Mesendoderm (in vitro differentiated cells): ENCODE measurements at regions not wholly inside any gene's neighbourhood (a gene's known extent, or its start where the extent isn't known, plus 50 kb on each side); places are given as distances from the start of the nearest gene placed in this dataset.

Experiments used
- DNase-seq: peaks from one replicate; pipeline ENCODE4 v3.0.0; 2013
- H2AK5ac ChIP-seq: 2 replicates; pipeline ENCODE4 v1.6.1; 2013; ENCODE audit warnings: low read length, inconsistent platforms
- H2BK120ac ChIP-seq: 2 replicates; pipeline ENCODE4 v1.6.1; 2013; ENCODE audit warnings: low read depth, mild to moderate bottlenecking, low read length, moderate library complexity, mixed read lengths
- H2BK15ac ChIP-seq: replicated peaks from 2 replicates; pipeline ENCODE4 v1.6.1; 2013; ENCODE audit warnings: low read depth, mild to moderate bottlenecking, moderate library complexity
- H2BK5ac ChIP-seq: 2 replicates; pipeline ENCODE4 v1.6.1; 2013; ENCODE audit warnings: low read length, inconsistent platforms
- H3K18ac ChIP-seq: 2 replicates; pipeline ENCODE4 v1.6.1; 2013; ENCODE audit warnings: mild to moderate bottlenecking, low read length, mixed read lengths
- H3K23ac ChIP-seq: one replicate; pipeline ENCODE4 v1.6.1; 2013; ENCODE audit warnings: low read length
- H3K27ac ChIP-seq: 2 replicates; pipeline ENCODE4 v1.5.1; 2013; ENCODE audit warnings: low read depth, mild to moderate bottlenecking, inconsistent platforms, low read length, moderate library complexity
- H3K27me3 ChIP-seq: 2 replicates; pipeline ENCODE4 v1.6.1; 2013; ENCODE audit warnings: low read length, control low read depth, mild to moderate bottlenecking, inconsistent platforms; ENCODE audit not compliant: insufficient read depth, poor library complexity
- H3K36me3 ChIP-seq: 2 replicates; pipeline ENCODE4 v1.6.1; 2013; ENCODE audit warnings: low read length, inconsistent platforms; ENCODE audit not compliant: control insufficient read depth, insufficient read depth
- H3K4ac ChIP-seq: one replicate; pipeline ENCODE4 v1.6.1; 2013; ENCODE audit warnings: low read depth, mild to moderate bottlenecking, low read length, moderate library complexity
- H3K4me1 ChIP-seq: 2 replicates; pipeline ENCODE4 v1.6.1; 2013; ENCODE audit warnings: low read depth, low read length, inconsistent platforms; ENCODE audit not compliant: control insufficient read depth
- H3K4me2 ChIP-seq: 2 replicates; pipeline ENCODE4 v1.6.1; 2013; ENCODE audit warnings: low read length
- H3K4me3 ChIP-seq: 2 replicates; pipeline ENCODE4 v1.5.1; 2013; ENCODE audit warnings: mild to moderate bottlenecking, low read length
- H3K56ac ChIP-seq: one replicate; pipeline ENCODE4 v1.6.1; 2013; ENCODE audit warnings: low read length
- H3K79me1 ChIP-seq: 2 replicates; pipeline ENCODE4 v1.6.1; 2013; ENCODE audit warnings: low read length, inconsistent platforms
- H3K79me2 ChIP-seq: 2 replicates; pipeline ENCODE4 v1.6.1; 2013; ENCODE audit warnings: mild to moderate bottlenecking, low read length; ENCODE audit not compliant: control insufficient read depth, insufficient read depth
- H3K9ac ChIP-seq: 2 replicates; pipeline ENCODE4 v1.6.1; 2013; ENCODE audit warnings: low read length, inconsistent platforms
- H4K5ac ChIP-seq: one replicate; pipeline ENCODE4 v1.6.1; 2013; ENCODE audit warnings: low read length
- H4K8ac ChIP-seq: one replicate; pipeline ENCODE4 v1.6.1; 2013; ENCODE audit warnings: low read depth, mild to moderate bottlenecking, control low read depth, low read length, moderate library complexity
- WGBS: extraction: QIAGEN DNeasy Blood & Tissue Kit; methylation state at CpG from one replicate; pipeline ENCODE4 v1.1.7; 2013; ENCODE audit warnings: low lambda C conversion rate, missing lambda C conversion rate; ENCODE audit not compliant: insufficient coverage; ENCODE audit errors: extremely low coverage; 5-methylcytosine and 5-hydroxymethylcytosine counted together

GRCh38 chr13:81770868-81771505 is 1430.1 kb upstream of the SPRY2 start:
- Histone ChIP-seq H3K79me2 (no peaks in the 10 kb centered on the region), H2AK5ac (no peak overlapping the region), H4K8ac (no peak overlapping the region), H3K4ac (no peak overlapping the region), H2BK15ac (no peak overlapping the region), H3K36me3 (no peaks in the 10 kb centered on the region), H3K79me1 (no peaks in the 10 kb centered on the region), H4K5ac (no peak overlapping the region), H3K9ac (no peak overlapping the region), H2BK5ac (no peak overlapping the region), H3K4me2 (no peak overlapping the region), H3K56ac (no peak overlapping the region), H3K4me3 (no peak overlapping the region), H3K4me1 (peaks cover 2% of the 10 kb centered on the region), H2BK120ac (no peak overlapping the region), H3K23ac (no peak overlapping the region), H3K27me3 (no peaks in the 10 kb centered on the region), H3K27ac (no peak overlapping the region), H3K18ac (no peak overlapping the region)
- peak; percentile 67 for DNase-seq
- WGBS: no CpG with 5 or more reads among the region's 2 CpGs

- H3K18ac ChIP-seq: no peak overlapping the region
- no peak overlapping the region for H2BK5ac ChIP-seq
- no peak overlapping the region for H3K56ac ChIP-seq
- H3K4ac ChIP-seq: no peak overlapping the region
- H3K27me3 ChIP-seq: no peaks in the 10 kb centered on the region
- no peaks in the 10 kb centered on the region for H3K4me1 ChIP-seq
- no peak overlapping the region for H4K5ac ChIP-seq
- H3K9ac ChIP-seq: no peak overlapping the region
- H3K36me3 ChIP-seq: no peaks in the 10 kb centered on the region
- no peak overlapping the region for H4K8ac ChIP-seq
- H2BK120ac ChIP-seq: no peak overlapping the region
- no peak overlapping the region for H2BK15ac ChIP-seq
- H3K79me2 ChIP-seq: no peaks in the 10 kb centered on the region
- H2AK5ac ChIP-seq: no peak overlapping the region
- H3K79me1 ChIP-seq: no peaks in the 10 kb centered on the region
- H3K23ac ChIP-seq: no peak overlapping the region
- no peak overlapping the region for H3K27ac ChIP-seq
- no peak overlapping the region for H3K4me3 ChIP-seq
- H3K4me2 ChIP-seq: no peak overlapping the region
- DNase-seq: no peak
- WGBS: no CpG with 5 or more reads among the region's 1 CpG
These were observed 1421.5 kb upstream of the SPRY2 start for GRCh38 chr13:81762449-81762848.

GRCh38 chr13:81760316-81760715 is 1419.4 kb upstream of the SPRY2 start:
- DNase-seq: no peak
- Histone ChIP-seq H2BK120ac (no peak overlapping the region), H3K79me2 (no peaks in the 10 kb centered on the region), H2BK5ac (no peak overlapping the region), H3K4me1 (no peaks in the 10 kb centered on the region), H3K4me2 (no peak overlapping the region), H2AK5ac (no peak overlapping the region), H3K36me3 (no peaks in the 10 kb centered on the region), H3K79me1 (no peaks in the 10 kb centered on the region), H3K56ac (no peak overlapping the region), H3K4me3 (no peak overlapping the region), H2BK15ac (no peak overlapping the region), H3K18ac (no peak overlapping the region), H3K23ac (no peak overlapping the region), H3K4ac (no peak overlapping the region), H3K27me3 (no peaks in the 10 kb centered on the region), H3K9ac (no peak overlapping the region), H3K27ac (no peak overlapping the region), H4K8ac (no peak overlapping the region), H4K5ac (no peak overlapping the region)
- no CpG with 5 or more reads among the region's 2 CpGs for WGBS

GRCh38 chr13:81757348-81757970 is 1416.5 kb upstream of the SPRY2 start:
- Histone ChIP-seq H4K5ac (no peak overlapping the region), H3K36me3 (no peaks in the 10 kb centered on the region), H2BK15ac (no peak overlapping the region), H3K4me1 (no peaks in the 10 kb centered on the region), H3K23ac (no peak overlapping the region), H3K27me3 (no peaks in the 10 kb centered on the region), H3K27ac (no peak overlapping the region), H2AK5ac (no peak overlapping the region), H3K9ac (no peak overlapping the region), H3K4me2 (no peak overlapping the region), H3K79me1 (no peaks in the 10 kb centered on the region), H3K56ac (no peak overlapping the region), H3K79me2 (no peaks in the 10 kb centered on the region), H4K8ac (no peak overlapping the region), H2BK5ac (no peak overlapping the region), H3K4me3 (no peak overlapping the region), H3K18ac (no peak overlapping the region), H2BK120ac (no peak overlapping the region), H3K4ac (no peak overlapping the region)
- DNase-seq: no peak

- Histone ChIP-seq H3K36me3 (no peaks in the 10 kb centered on the region), H3K4me3 (no peak overlapping the region), H2AK5ac (no peak overlapping the region), H3K4ac (no peak overlapping the region), H3K23ac (no peak overlapping the region), H2BK120ac (no peak overlapping the region), H3K4me2 (no peak overlapping the region), H2BK15ac (no peak overlapping the region), H3K79me1 (no peaks in the 10 kb centered on the region), H2BK5ac (no peak overlapping the region), H3K4me1 (no peaks in the 10 kb centered on the region), H4K8ac (no peak overlapping the region), H3K56ac (no peak overlapping the region), H3K18ac (no peak overlapping the region), H3K79me2 (no peaks in the 10 kb centered on the region), H4K5ac (no peak overlapping the region), H3K9ac (no peak overlapping the region), H3K27me3 (no peaks in the 10 kb centered on the region), H3K27ac (no peak overlapping the region)
- no CpG with 5 or more reads among the region's 4 CpGs for WGBS
- DNase-seq: no peak
These were observed 1404.5 kb upstream of the SPRY2 start for GRCh38 chr13:81745391-81745790.

GRCh38 chr13:81738364-81738763 is 1397.4 kb upstream of the SPRY2 start:
- H3K23ac ChIP-seq: no peak overlapping the region
- no peak overlapping the region for H2AK5ac ChIP-seq
- no peak overlapping the region for H3K4me2 ChIP-seq
- H2BK15ac ChIP-seq: peak overlapping the region; percentile 36
- no peaks in the 10 kb centered on the region for H3K79me2 ChIP-seq
- no peak overlapping the region for H3K9ac ChIP-seq
- H3K4me1 ChIP-seq: no peaks in the 10 kb centered on the region
- no peak overlapping the region for H4K8ac ChIP-seq
- no peaks in the 10 kb centered on the region for H3K27me3 ChIP-seq
- no peak overlapping the region for H3K56ac ChIP-seq
- no peak for DNase-seq
- H3K18ac ChIP-seq: no peak overlapping the region
- WGBS: no CpG with 5 or more reads among the region's 1 CpG
- H3K79me1 ChIP-seq: no peaks in the 10 kb centered on the region
- no peak overlapping the region for H3K4me3 ChIP-seq
- H3K36me3 ChIP-seq: no peaks in the 10 kb centered on the region
- no peak overlapping the region for H3K27ac ChIP-seq
- no peak overlapping the region for H3K4ac ChIP-seq
- no peak overlapping the region for H4K5ac ChIP-seq
- no peak overlapping the region for H2BK5ac ChIP-seq
- H2BK120ac ChIP-seq: no peak overlapping the region
